ENCODE measurements at regions not wholly inside any gene's neighbourhood (a gene's known extent, or its start where the extent isn't known, plus 50 kb on each side); places are given as distances from the start of the nearest gene placed in this dataset.

- Histone ChIP-seq H3K9me3 (no peaks in the 10 kb centered on the region), H3K27ac (no peak overlapping the region), H3K27me3 (ENCODE audit: low read depth) (no peaks in the 10 kb centered on the region), H3K4me1 (no peaks in the 10 kb centered on the region), H3K36me3 (no peaks in the 10 kb centered on the region), H3K4me3 (no peak overlapping the region)
- TF ChIP-seq CTCF (IDR thresholded peaks at IDR 0.05), result no peak
- DNase-seq (no peak), ATAC-seq (no peak)
- intact Hi-C loops (cut with DNase I), result no loop called here
These were observed 868.1 kb upstream of the AUTS2 start for GRCh38 chr7:68730194-68730593.

GRCh38 chr7:68730964-68731363, 867.3 kb upstream of the AUTS2 start:
- Histone ChIP-seq H3K9me3 (no peaks in the 10 kb centered on the region), H3K4me1 (no peaks in the 10 kb centered on the region), H3K36me3 (no peaks in the 10 kb centered on the region), H3K27ac (no peak overlapping the region), H3K27me3 (ENCODE audit: low read depth) (no peaks in the 10 kb centered on the region), H3K4me3 (no peak overlapping the region)
- intact Hi-C loops (cut with DNase I), result no loop called here
- peak; percentile 72 to 78 for ATAC-seq
- DNase-seq, result peak; percentile 49
- no peak for TF ChIP-seq CTCF (IDR thresholded peaks at IDR 0.05)

GRCh38 chr7:68733219-68734153, 864.8 kb upstream of the AUTS2 start:
- TF ChIP-seq CTCF (IDR thresholded peaks at IDR 0.05), result no peak
- DNase-seq (no peak), ATAC-seq (no peak)
- H3K9me3 ChIP-seq, result no peaks in the 10 kb centered on the region
- no peaks in the 10 kb centered on the region for H3K36me3 ChIP-seq
- H3K27ac ChIP-seq, result no peak overlapping the region
- no peaks in the 10 kb centered on the region for H3K27me3 ChIP-seq (ENCODE audit: low read depth)
- intact Hi-C loops (cut with DNase I), result no loop called here
- no peak overlapping the region for H3K4me3 ChIP-seq
- no peaks in the 10 kb centered on the region for H3K4me1 ChIP-seq

GRCh38 chr7:68734431-68734830, 863.8 kb upstream of the AUTS2 start:
- Histone ChIP-seq H3K4me1 (no peaks in the 10 kb centered on the region), H3K36me3 (no peaks in the 10 kb centered on the region), H3K9me3 (no peaks in the 10 kb centered on the region), H3K4me3 (no peak overlapping the region), H3K27ac (no peak overlapping the region), H3K27me3 (ENCODE audit: low read depth) (no peaks in the 10 kb centered on the region)
- TF ChIP-seq CTCF (IDR thresholded peaks at IDR 0.05), result no peak
- intact Hi-C loops (cut with DNase I), result no loop called here
- no peak for ATAC-seq
- DNase-seq, result no peak

- Histone ChIP-seq H3K27ac (no peak overlapping the region), H3K36me3 (no peaks in the 10 kb centered on the region), H3K9me3 (no peaks in the 10 kb centered on the region), H3K4me3 (no peak overlapping the region), H3K27me3 (ENCODE audit: low read depth) (no peaks in the 10 kb centered on the region), H3K4me1 (no peaks in the 10 kb centered on the region)
- intact Hi-C loops (cut with DNase I), result no loop called here
- DNase-seq, result no peak
- TF ChIP-seq CTCF (IDR thresholded peaks at IDR 0.05), result no peak
- ATAC-seq, result no peak
These were observed 859.0 kb upstream of the AUTS2 start for GRCh38 chr7:68739306-68739705.

Measured in lower lobe of right lung (tissue), 2 donors.